Tibial nerve (tissue), 4 donors: ENCODE measurements at regions not wholly inside any gene's neighbourhood (a gene's known extent, or its start where the extent isn't known, plus 50 kb on each side); places are given as distances from the start of the nearest gene placed in this dataset.

Source experiments
- EP300 ChIP-seq, 2 donors: sonication (generic); formaldehyde crosslinking; IDR thresholded peaks; one replicate each; pipeline ENCODE4 v1.6.1; 2017; ENCODE audit warnings: antibody characterized with exemption in 2 of 2, mild to moderate bottlenecking in 1 of 2
- POLR2A ChIP-seq, 2 donors: fragments of 450-650 bp; IDR thresholded peaks; one replicate each; pipeline ENCODE4 v1.6.1; 2017; ENCODE audit warnings: antibody characterized with exemption in 2 of 2, mild to moderate bottlenecking in 2 of 2, moderate library complexity in 2 of 2
- TF ChIP-seq, protein P1 (sequence below), 5 experiments: fragments of 200-600 bp in 3 of 5; fragments of 450-650 bp in 2 of 5; sonication (generic) in 3 of 5; IDR thresholded peaks; one replicate each; pipeline ENCODE4 v1.5.1; 2016 to 2019; ENCODE audit warnings: antibody characterized with exemption in 5 of 5, mild to moderate bottlenecking in 3 of 5, moderate library complexity in 2 of 5

GRCh38 chr11:31981457-31981856, 109.4 kb upstream of the RCN1 start:
- TF ChIP-seq, protein P1, sequence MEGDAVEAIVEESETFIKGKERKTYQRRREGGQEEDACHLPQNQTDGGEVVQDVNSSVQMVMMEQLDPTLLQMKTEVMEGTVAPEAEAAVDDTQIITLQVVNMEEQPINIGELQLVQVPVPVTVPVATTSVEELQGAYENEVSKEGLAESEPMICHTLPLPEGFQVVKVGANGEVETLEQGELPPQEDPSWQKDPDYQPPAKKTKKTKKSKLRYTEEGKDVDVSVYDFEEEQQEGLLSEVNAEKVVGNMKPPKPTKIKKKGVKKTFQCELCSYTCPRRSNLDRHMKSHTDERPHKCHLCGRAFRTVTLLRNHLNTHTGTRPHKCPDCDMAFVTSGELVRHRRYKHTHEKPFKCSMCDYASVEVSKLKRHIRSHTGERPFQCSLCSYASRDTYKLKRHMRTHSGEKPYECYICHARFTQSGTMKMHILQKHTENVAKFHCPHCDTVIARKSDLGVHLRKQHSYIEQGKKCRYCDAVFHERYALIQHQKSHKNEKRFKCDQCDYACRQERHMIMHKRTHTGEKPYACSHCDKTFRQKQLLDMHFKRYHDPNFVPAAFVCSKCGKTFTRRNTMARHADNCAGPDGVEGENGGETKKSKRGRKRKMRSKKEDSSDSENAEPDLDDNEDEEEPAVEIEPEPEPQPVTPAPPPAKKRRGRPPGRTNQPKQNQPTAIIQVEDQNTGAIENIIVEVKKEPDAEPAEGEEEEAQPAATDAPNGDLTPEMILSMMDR (IDR thresholded peaks at IDR 0.05) = no peak
- TF ChIP-seq POLR2A (IDR thresholded peaks at IDR 0.05) = no peak
- no peak for TF ChIP-seq EP300 (IDR thresholded peaks at IDR 0.05)
